OCI-LY3 (cell line): ENCODE measurements at regions not wholly inside any gene's neighbourhood (a gene's known extent, or its start where the extent isn't known, plus 50 kb on each side); places are given as distances from the start of the nearest gene placed in this dataset.
"Not testable (repeated sequence)": the region's sequence is repeated elsewhere in the genome, so short reads cannot be mapped to it uniquely, and the experiment has no call there.

ENCODE experiments used
- EZH2phosphoT487 ChIP-seq: fragments of 200-600 bp; shearing (Covaris generic); IDR thresholded peaks from 2 replicates; pipeline ENCODE4 v1.6.1; 2018; ENCODE audit warnings: antibody characterized with exemption, mixed run types, low read depth
- TF ChIP-seq, protein P1 (sequence below): fragments of 200-600, 300-600 bp; sonication (generic); IDR thresholded peaks from 2 replicates; pipeline ENCODE4 v1.5.1; 2014; ENCODE audit warnings: antibody characterized with exemption, low read length, low read depth

DNA sequence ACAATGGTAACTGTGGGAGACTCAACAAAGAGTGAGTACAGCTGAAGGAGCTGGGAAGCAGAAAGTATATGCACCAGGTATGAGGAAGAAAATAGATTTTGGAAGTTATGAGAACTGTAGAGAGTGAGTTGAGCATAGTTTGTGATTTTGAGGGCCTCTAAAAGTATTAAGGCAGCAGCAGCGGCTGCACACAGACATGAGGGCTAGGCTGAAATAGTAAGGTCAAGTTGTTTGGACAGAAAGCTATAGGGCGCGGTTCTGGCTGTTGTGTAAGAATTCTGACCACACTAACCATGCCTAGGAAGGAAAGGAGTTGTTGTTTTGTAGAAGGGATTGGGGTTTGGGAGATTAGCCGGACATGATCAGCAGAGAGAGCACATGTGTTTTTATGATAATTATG lies 154.1 kb upstream of the SNX2 start:
- TF ChIP-seq, protein P1, sequence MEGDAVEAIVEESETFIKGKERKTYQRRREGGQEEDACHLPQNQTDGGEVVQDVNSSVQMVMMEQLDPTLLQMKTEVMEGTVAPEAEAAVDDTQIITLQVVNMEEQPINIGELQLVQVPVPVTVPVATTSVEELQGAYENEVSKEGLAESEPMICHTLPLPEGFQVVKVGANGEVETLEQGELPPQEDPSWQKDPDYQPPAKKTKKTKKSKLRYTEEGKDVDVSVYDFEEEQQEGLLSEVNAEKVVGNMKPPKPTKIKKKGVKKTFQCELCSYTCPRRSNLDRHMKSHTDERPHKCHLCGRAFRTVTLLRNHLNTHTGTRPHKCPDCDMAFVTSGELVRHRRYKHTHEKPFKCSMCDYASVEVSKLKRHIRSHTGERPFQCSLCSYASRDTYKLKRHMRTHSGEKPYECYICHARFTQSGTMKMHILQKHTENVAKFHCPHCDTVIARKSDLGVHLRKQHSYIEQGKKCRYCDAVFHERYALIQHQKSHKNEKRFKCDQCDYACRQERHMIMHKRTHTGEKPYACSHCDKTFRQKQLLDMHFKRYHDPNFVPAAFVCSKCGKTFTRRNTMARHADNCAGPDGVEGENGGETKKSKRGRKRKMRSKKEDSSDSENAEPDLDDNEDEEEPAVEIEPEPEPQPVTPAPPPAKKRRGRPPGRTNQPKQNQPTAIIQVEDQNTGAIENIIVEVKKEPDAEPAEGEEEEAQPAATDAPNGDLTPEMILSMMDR = not testable (repeated sequence)
- not testable (repeated sequence) for TF ChIP-seq EZH2phosphoT487
